Natural killer cell (primary cell): ENCODE measurements at regions not wholly inside any gene's neighbourhood (a gene's known extent, or its start where the extent isn't known, plus 50 kb on each side); places are given as distances from the start of the nearest gene placed in this dataset.

Experiments
- ATAC-seq, 3 donors: fragments of 150-1000 bp in 2 of 3; fragments of 200-7000 bp in 1 of 3; cut with Tn5 transposase; 1 replicate in 1 of 3; 2 replicates in 2 of 3; pipeline ENCODE4 v1.10.0; 2021; ENCODE audit warnings: mild to moderate bottlenecking in 2 of 3, moderate library complexity in 2 of 3
- DNase-seq, 2 donors: peaks; one replicate each; pipeline versions ENCODE4 v3.0.0 to v3.0.0-alpha.2; 2013 to 2021; ENCODE audit warnings: mixed read lengths in 1 of 2
- H3K27ac ChIP-seq: one replicate; pipeline ENCODE4 v1.5.1; 2013; ENCODE audit warnings: mild to moderate bottlenecking, low read length
- H3K27me3 ChIP-seq: one replicate; pipeline ENCODE4 v1.6.1; 2013; ENCODE audit warnings: low read length; ENCODE audit not compliant: control insufficient read depth, insufficient read depth
- H3K36me3 ChIP-seq: one replicate; pipeline ENCODE4 v1.6.1; 2013; ENCODE audit warnings: low read length; ENCODE audit not compliant: control insufficient read depth, insufficient read depth
- H3K4me1 ChIP-seq: one replicate; pipeline ENCODE4 v1.6.1; 2013; ENCODE audit warnings: low read length; ENCODE audit not compliant: control insufficient read depth, insufficient read depth
- H3K4me3 ChIP-seq: one replicate; pipeline ENCODE4 v1.5.1; 2013; ENCODE audit warnings: low read length
- H3K9me3 ChIP-seq: one replicate; pipeline ENCODE4 v1.6.1; 2013; ENCODE audit warnings: low read length; ENCODE audit not compliant: control insufficient read depth, insufficient read depth
- H3K27ac Mint-ChIP-seq, 2 donors: one replicate each; pipeline ENCODE4 v1.8.0; 2022; ENCODE audit warnings: mild to moderate bottlenecking in 2 of 2, mixed read lengths in 2 of 2, moderate library complexity in 1 of 2
- H3K27me3 Mint-ChIP-seq, 2 donors: one replicate each; pipeline ENCODE4 v1.8.0; 2022; ENCODE audit warnings: low read depth in 2 of 2, mixed read lengths in 2 of 2
- H3K36me3 Mint-ChIP-seq: one replicate; pipeline ENCODE4 v1.8.0; 2022; ENCODE audit warnings: mixed read lengths
- H3K4me1 Mint-ChIP-seq, 2 donors: one replicate each; pipeline ENCODE4 v1.8.0; 2022; ENCODE audit warnings: mixed read lengths in 2 of 2
- H3K4me3 Mint-ChIP-seq: one replicate; pipeline ENCODE4 v1.8.0; 2022; ENCODE audit warnings: mild to moderate bottlenecking, moderate library complexity, mixed read lengths
- H3K9me3 Mint-ChIP-seq, 2 donors: one replicate each; pipeline ENCODE4 v1.8.0; 2022; ENCODE audit warnings: mixed read lengths in 2 of 2
- WGBS: methylation state at CpG from one replicate; pipeline ENCODE4 v1.1.7; 2013; ENCODE audit warnings: missing lambda C conversion rate; ENCODE audit not compliant: insufficient coverage; 5-methylcytosine and 5-hydroxymethylcytosine counted together
- intact Hi-C: fragments of 100-400 bp; cut with micrococcal nuclease; formaldehyde crosslinking; loops from one replicate; pipeline ENCODE4 v1.14.2; 2022
- TF ChIP-seq, protein P1 (sequence below): fragments of 200-600 bp; IDR thresholded peaks from one replicate; pipeline ENCODE4 v1.8.0; 2022; ENCODE audit warnings: antibody characterized with exemption

DNA sequence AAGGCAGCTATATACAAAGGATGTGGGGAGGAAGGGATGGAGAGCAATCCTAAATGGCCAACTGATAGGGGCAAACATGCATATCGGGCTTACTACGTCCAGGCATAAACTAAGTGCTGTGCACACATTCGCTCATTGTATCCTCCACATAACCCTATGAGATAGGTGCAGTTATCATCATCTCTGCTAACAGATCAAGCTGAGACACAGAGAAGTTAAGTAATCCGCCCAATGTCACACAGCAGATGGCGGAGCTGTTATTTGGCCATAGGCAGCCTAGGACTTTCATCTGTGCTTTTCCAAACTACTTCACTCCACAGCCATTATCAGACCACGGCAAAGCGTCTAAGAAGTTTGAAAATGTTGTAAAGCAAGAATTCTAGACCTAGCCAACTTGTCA, 197.5 kb downstream of the RGS3 start:
- no peaks in the 10 kb centered on the region for H3K36me3 Mint-ChIP-seq
- Histone ChIP-seq H3K4me1 (peaks cover 23% of the 10 kb centered on the region), H3K9me3 (no peaks in the 10 kb centered on the region), H3K36me3 (no peaks in the 10 kb centered on the region), H3K27me3 (no peaks in the 10 kb centered on the region), H3K4me3 (no peak overlapping the region), H3K27ac (no peak overlapping the region)
- WGBS: 94% methylated on average over 5 of the region's 7 CpGs
- ATAC-seq (no peak), DNase-seq (no peak)
- H3K9me3 Mint-ChIP-seq: no peaks in the 10 kb centered on the region
- peaks cover 9 to 16% of the 10 kb centered on the region in 2 donors for H3K4me1 Mint-ChIP-seq
- TF ChIP-seq, protein P1, sequence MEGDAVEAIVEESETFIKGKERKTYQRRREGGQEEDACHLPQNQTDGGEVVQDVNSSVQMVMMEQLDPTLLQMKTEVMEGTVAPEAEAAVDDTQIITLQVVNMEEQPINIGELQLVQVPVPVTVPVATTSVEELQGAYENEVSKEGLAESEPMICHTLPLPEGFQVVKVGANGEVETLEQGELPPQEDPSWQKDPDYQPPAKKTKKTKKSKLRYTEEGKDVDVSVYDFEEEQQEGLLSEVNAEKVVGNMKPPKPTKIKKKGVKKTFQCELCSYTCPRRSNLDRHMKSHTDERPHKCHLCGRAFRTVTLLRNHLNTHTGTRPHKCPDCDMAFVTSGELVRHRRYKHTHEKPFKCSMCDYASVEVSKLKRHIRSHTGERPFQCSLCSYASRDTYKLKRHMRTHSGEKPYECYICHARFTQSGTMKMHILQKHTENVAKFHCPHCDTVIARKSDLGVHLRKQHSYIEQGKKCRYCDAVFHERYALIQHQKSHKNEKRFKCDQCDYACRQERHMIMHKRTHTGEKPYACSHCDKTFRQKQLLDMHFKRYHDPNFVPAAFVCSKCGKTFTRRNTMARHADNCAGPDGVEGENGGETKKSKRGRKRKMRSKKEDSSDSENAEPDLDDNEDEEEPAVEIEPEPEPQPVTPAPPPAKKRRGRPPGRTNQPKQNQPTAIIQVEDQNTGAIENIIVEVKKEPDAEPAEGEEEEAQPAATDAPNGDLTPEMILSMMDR: no peak
- H3K4me3 Mint-ChIP-seq: no peak overlapping the region
- intact Hi-C loops: no loop called here
- peaks cover 24 to 26% of the 10 kb centered on the region in 2 donors for H3K27me3 Mint-ChIP-seq
- H3K27ac Mint-ChIP-seq: no peak overlapping the region

DNA sequence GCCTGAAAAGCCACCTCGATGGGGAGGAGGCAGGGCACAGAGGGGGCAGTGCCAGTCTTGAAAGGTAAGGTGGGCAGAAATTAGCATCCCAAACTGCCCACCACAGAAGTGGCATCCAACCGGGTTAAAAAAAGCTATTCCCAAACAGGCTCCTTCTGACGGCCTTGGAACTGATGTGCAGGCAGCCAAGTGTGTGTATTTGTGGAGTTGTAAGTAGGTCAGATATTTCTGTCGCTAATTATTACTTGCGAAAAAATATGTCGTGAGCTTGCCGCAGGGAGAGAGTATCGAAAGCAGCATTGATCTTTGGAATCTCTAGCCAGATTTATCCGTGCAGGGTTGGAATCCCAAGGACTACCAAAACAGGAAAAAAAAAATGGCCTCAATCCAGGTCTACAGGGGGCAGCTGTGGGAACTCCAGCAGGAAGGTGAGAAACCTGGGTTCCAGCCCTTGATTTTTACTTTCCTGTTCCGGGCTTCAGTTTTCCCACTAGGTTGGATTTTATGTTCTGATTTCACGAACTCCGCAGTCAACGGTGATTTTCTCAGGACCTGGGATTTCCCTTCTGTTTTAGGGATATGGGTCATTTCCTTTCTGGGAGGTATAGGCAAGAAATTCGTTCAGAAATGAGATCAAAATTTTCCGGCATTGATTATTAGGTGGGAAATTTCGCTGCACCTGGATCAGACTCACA, 200.8 kb downstream of the RGS3 start:
- ATAC-seq (no peak), DNase-seq (no peak)
- TF ChIP-seq, protein P1: no peak
- Histone ChIP-seq H3K27ac (no peak overlapping the region), H3K4me3 (no peak overlapping the region), H3K9me3 (no peaks in the 10 kb centered on the region), H3K4me1 (no peaks in the 10 kb centered on the region), H3K36me3 (no peaks in the 10 kb centered on the region), H3K27me3 (no peaks in the 10 kb centered on the region)
- intact Hi-C loops: no loop called here
- Mint-ChIP-seq H3K36me3 (no peaks in the 10 kb centered on the region), H3K4me3 (no peak overlapping the region), H3K27ac (no peak overlapping the region), H3K9me3 (no peaks in the 10 kb centered on the region), H3K4me1 (peaks cover 0 to 4% of the 10 kb centered on the region in 2 donors), H3K27me3 (peaks cover 21 to 24% of the 10 kb centered on the region in 2 donors)
- 81% methylated on average over 16 of the region's 16 CpGs for WGBS

DNA sequence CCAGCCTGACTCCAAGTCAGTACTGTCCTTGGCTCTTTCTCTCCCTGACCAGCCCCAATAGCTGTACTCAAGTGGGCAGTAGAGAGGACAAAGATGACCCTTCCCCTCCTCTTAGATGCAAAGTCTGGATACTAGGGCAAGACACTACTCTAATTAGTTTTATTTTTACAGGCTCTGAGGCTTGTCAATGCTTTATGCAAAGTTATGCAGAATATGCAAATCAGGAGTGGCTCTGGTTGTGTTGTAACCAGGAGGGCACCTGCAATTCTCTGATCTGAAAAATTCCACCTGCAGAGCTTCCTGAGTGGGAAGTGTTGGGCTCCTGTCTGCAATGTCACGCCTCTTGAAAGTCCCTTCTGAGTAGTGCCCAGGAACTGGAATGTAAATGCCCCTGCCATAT, 201.5 kb downstream of the RGS3 start:
- Mint-ChIP-seq H3K36me3 (no peaks in the 10 kb centered on the region), H3K27ac (no peak overlapping the region), H3K4me3 (no peak overlapping the region), H3K9me3 (no peaks in the 10 kb centered on the region), H3K4me1 (peaks cover 0 to 4% of the 10 kb centered on the region in 2 donors), H3K27me3 (peaks cover 14 to 18% of the 10 kb centered on the region in 2 donors)
- intact Hi-C loops: no loop called here
- Histone ChIP-seq H3K27me3 (no peaks in the 10 kb centered on the region), H3K9me3 (no peaks in the 10 kb centered on the region), H3K4me1 (no peaks in the 10 kb centered on the region), H3K36me3 (no peaks in the 10 kb centered on the region), H3K4me3 (no peak overlapping the region), H3K27ac (no peak overlapping the region)
- WGBS: 90% methylated on average over 1 of the region's 1 CpG
- TF ChIP-seq, protein P1: no peak
- DNase-seq (no peak), ATAC-seq (no peak)

DNA sequence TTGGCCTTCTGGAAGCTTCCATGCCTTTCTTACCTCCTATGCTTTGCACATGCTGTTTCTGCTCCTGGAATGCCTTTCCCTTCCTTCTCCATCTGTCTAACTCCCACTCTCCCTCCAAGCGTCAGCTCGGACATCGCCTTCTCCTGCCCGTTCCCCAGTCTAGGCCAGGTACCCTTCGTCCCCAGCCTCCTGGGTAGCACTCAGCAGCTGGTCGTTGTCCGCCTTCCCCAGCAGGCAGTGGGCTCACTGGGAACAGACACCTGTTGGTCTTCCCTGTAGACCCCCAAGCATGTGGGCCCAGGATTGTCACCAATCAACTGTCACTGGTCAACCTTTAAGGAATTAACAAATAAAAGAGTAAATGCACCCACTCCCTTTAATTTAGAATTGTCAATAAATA, 202.2 kb downstream of the RGS3 start:
- no peak for DNase-seq
- no peaks in the 10 kb centered on the region for H3K36me3 Mint-ChIP-seq
- Histone ChIP-seq H3K27me3 (no peaks in the 10 kb centered on the region), H3K4me1 (no peaks in the 10 kb centered on the region), H3K36me3 (no peaks in the 10 kb centered on the region), H3K4me3 (no peak overlapping the region), H3K27ac (no peak overlapping the region), H3K9me3 (no peaks in the 10 kb centered on the region)
- H3K27me3 Mint-ChIP-seq: peaks cover 8 to 11% of the 10 kb centered on the region in 2 donors
- peaks cover 0 to 4% of the 10 kb centered on the region in 2 donors for H3K4me1 Mint-ChIP-seq
- no peak overlapping the region for H3K27ac Mint-ChIP-seq
- no peak for ATAC-seq
- H3K9me3 Mint-ChIP-seq: no peaks in the 10 kb centered on the region
- TF ChIP-seq, protein P1: no peak
- no peak overlapping the region for H3K4me3 Mint-ChIP-seq
- 91% methylated on average over 7 of the region's 7 CpGs for WGBS
- intact Hi-C loops: no loop called here
